Activated CD4-positive, alpha-beta T cell treated with anti-CD3 and anti-CD28 coated beads for 36 hours (primary cell): ENCODE measurements at regions not wholly inside any gene's neighbourhood (a gene's known extent, or its start where the extent isn't known, plus 50 kb on each side); places are given as distances from the start of the nearest gene placed in this dataset.

Experiments used
- ATAC-seq: fragments of 200-7000 bp; cut with Tn5 transposase; one replicate; pipeline ENCODE4 v1.10.0; 2021; ENCODE audit warnings: mild to moderate bottlenecking, moderate library complexity
- CTCF ChIA-PET: fragments of 350-600 bp; sonication (Branson Sonifier 250); formaldehyde crosslinking; loops from one replicate; lab custom pipeline; 2021; ENCODE audit warnings: antibody characterized with exemption; lab: Charles Lee
- POLR2A ChIA-PET: fragments of 350-600 bp; sonication (Branson Sonifier 250); formaldehyde crosslinking; loops from one replicate; lab custom pipeline; 2021; ENCODE audit warnings: antibody characterized with exemption, inconsistent platforms; lab: Charles Lee
- DNase-seq: peaks from one replicate; pipeline ENCODE4 v3.0.0-alpha.2; 2020
- H3K27ac Mint-ChIP-seq: one replicate; pipeline ENCODE4 v1.8.0; 2021; ENCODE audit warnings: mixed read lengths
- H3K27me3 Mint-ChIP-seq: one replicate; pipeline ENCODE4 v1.8.0; 2021; ENCODE audit warnings: mixed read lengths
- H3K36me3 Mint-ChIP-seq: one replicate; pipeline ENCODE4 v1.8.0; 2021; ENCODE audit warnings: low read depth, mixed read lengths
- H3K4me1 Mint-ChIP-seq: one replicate; pipeline ENCODE4 v1.8.0; 2021; ENCODE audit warnings: mixed read lengths
- H3K4me3 Mint-ChIP-seq: one replicate; pipeline ENCODE4 v1.8.0; 2021; ENCODE audit warnings: mild to moderate bottlenecking, moderate library complexity, mixed read lengths
- H3K9me3 Mint-ChIP-seq: one replicate; pipeline ENCODE4 v1.8.0; 2021; ENCODE audit warnings: low read depth, mixed read lengths
- intact Hi-C, 2 experiments: fragments of 100-400 bp; cut with DNase I in 1 of 2; cut with micrococcal nuclease in 1 of 2; formaldehyde crosslinking; loops; one replicate each; pipeline versions ENCODE4 v1.14.2 to v1.15.1; 2022 to 2024; cut with DNase I, micrococcal nuclease

DNA sequence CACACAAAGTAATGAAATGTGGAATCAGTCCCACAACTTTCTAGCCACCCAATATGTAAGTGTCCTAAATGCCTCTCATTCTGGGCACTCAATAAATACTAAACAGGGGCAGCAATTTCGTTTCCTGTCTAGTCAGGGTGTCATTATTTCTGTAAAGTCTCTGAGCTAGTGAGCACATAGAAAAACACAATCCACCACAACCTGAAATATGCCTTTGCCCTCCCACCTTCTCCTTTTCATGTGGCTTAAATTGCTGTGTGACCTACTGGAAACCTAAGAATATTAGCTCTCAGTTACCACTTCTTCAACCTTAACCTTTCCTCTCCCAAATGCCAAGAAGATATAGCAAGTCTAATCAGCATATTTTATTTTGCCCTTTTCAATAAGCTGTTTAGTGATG lies 456.3 kb upstream of the KCNMB2 start:
- DNase-seq (no peak), ATAC-seq (no peak)
- Mint-ChIP-seq H3K27me3 (no peaks in the 10 kb centered on the region), H3K36me3 (no peaks in the 10 kb centered on the region), H3K4me1 (peaks cover 35% of the 10 kb centered on the region), H3K9me3 (no peaks in the 10 kb centered on the region), H3K4me3 (no peak overlapping the region), H3K27ac (no peak overlapping the region)
- ChIA-PET POLR2A (no interaction called here), CTCF (no interaction called here)
- intact Hi-C loops, result no loop called here

DNA sequence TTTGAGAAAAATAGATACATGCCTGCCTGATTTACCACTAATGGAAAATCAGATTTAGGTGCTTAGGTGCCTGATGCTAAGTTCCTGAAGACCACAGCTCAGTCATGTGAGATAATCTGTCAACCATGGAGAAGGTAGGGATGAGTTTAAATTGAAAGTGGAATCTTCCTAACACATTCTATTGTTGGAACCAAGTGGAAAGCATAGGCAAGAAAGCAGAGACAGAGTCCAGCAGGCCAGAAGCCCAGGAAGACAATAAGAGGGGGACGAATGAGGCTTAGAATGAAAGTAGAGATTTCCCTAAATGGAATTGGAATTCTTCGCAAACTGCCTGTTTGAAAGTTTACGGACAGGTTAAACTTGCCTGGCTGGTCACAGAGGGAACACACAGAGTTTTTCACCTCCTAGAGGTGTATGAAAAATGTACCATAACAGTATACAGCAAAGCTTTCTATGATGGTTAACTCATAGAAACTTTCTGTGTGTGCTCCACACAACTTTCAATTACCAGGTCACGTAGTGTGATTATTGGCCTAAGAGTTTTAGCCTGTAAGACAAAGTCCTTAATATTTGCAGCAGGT lies 453.8 kb upstream of the KCNMB2 start:
- no peaks in the 10 kb centered on the region for H3K9me3 Mint-ChIP-seq
- no peak for DNase-seq
- H3K4me1 Mint-ChIP-seq, result peaks cover 46% of the 10 kb centered on the region
- intact Hi-C loops, result no loop called here
- no peak for ATAC-seq
- H3K27me3 Mint-ChIP-seq, result no peaks in the 10 kb centered on the region
- no peak overlapping the region for H3K4me3 Mint-ChIP-seq
- H3K27ac Mint-ChIP-seq, result no peak overlapping the region
- ChIA-PET POLR2A (no interaction called here), CTCF (interaction anchor here (0.6 kb wide), 1 partner anchor 940 kb away, joined by 3 read pairs; no protein-coding TSS in a partner anchor)
- no peaks in the 10 kb centered on the region for H3K36me3 Mint-ChIP-seq

DNA sequence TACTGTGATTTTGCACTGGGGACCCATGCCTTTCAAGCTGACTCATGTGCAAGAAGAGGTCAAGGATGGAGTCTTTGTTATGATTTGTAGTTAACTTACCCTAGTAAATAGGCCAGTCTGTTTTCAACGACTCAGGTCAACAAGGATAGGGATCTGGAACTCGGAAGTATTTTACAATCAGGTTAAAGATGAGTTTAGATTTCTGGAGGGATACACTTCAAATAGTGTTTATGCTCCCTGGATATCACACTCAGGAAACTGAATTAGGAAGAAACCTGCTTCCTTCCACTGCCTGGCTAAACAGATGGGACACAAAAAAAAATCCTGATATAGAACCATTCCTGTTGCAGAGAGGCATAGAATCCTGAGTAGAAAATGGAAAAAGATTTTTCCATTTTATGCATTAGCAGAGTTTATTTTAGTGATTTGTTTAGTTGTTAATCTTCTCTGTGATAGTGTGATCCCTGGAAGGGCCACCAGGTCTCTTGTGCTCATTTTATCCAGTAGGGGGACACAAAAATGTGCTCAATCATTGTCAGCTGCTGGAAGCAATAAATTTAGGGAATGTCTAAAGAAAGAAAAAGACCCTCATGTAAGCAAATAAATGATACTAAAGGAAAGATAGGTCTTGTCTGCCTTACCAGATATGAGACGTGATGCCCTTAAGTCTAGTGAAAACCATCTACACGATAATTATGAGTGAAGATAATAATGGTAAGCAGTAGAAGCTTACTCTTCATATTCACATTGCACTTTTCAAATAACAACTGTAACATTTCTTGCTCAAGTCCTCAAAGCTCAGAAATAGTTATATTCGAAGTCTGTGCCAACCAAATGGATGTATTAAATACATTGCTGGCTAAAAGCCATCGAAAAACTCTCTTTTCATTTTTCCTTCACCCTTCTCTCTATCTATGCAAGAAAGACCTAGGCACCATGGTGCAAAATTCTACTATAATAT lies 452.1 kb upstream of the KCNMB2 start:
- Mint-ChIP-seq H3K9me3 (no peaks in the 10 kb centered on the region), H3K27ac (no peak overlapping the region), H3K27me3 (no peaks in the 10 kb centered on the region), H3K4me3 (no peak overlapping the region), H3K4me1 (peaks cover 46% of the 10 kb centered on the region), H3K36me3 (no peaks in the 10 kb centered on the region)
- DNase-seq, result no peak
- intact Hi-C loops, result no loop called here
- ATAC-seq, result no peak
- ChIA-PET POLR2A (no interaction called here), CTCF (interaction anchor here (0.5 to 0.7 kb wide), 2 partner anchors 72 to 594 kb away, joined by 3 read pairs; no protein-coding TSS in a partner anchor)

DNA sequence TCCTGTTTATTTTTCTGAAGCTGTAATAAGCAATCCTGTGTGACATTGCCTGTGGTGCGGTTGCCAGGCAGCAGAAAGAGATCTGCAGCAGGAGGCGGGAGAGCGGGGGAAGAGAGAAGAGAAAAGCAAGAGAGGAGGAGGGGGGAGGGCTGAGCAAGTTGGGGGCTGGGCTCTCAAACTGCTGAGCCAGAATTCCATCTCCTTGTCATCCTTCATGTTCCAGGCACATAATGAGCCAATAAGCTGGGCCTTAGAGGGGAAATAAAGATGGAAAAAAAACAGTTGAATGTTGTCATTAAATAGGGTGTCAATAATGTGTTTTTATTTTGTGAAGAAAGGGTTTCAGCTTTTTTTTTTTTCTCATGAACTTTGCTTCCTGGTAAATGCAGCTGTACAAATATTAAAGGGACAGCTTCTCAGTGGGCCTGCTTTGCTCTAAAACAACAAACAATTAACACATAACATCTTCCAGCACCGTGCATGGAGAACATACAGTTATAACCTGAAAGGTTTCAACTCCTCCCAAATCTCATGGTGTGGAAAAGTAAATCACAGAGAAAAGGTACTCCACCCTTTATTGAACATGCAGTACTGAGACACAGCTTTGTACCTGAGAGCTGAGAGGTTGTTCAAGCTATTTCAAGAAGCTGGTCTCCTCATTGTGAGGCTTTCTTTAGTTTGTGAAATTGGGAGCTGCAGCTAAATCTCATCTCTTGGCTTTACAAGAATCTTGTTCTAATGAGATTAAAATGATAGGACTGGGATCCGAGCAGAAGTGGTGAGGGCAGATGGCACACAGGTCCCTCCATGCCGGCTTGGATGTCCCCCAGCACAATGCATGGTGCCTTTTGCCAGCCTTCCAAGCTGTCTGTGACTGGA lies 451.1 kb upstream of the KCNMB2 start:
- H3K9me3 Mint-ChIP-seq, result no peaks in the 10 kb centered on the region
- CTCF ChIA-PET, result interaction anchor here (0.5 kb wide), 1 partner anchor 31 kb away, joined by 3 read pairs; no protein-coding TSS in a partner anchor
- POLR2A ChIA-PET, result no interaction called here
- H3K36me3 Mint-ChIP-seq, result no peaks in the 10 kb centered on the region
- ATAC-seq (peak; percentile 65), DNase-seq (peak; percentile 66)
- no peak overlapping the region for H3K27ac Mint-ChIP-seq
- H3K4me1 Mint-ChIP-seq, result peaks cover 42% of the 10 kb centered on the region
- H3K4me3 Mint-ChIP-seq, result no peak overlapping the region
- no peaks in the 10 kb centered on the region for H3K27me3 Mint-ChIP-seq
- intact Hi-C loops, result no loop called here

DNA sequence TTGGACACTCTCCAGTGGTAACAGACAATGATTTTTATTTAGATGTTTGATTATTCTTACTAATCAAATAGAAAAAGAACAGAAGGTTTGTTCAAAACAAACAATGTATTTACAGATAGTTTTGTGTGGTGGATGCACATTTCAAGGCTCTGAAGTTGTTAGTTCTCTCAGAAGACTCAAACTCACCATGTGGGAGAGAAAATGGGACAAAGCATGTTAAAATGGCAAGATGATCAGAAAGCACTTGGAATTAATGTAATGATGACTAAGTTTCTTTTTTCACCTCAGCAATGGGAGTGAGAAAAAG lies 450.5 kb upstream of the KCNMB2 start:
- Mint-ChIP-seq H3K9me3 (no peaks in the 10 kb centered on the region), H3K27me3 (no peaks in the 10 kb centered on the region), H3K27ac (no peak overlapping the region), H3K4me1 (peaks cover 37% of the 10 kb centered on the region), H3K4me3 (no peak overlapping the region), H3K36me3 (no peaks in the 10 kb centered on the region)
- POLR2A ChIA-PET, result no interaction called here
- CTCF ChIA-PET, result no interaction called here
- DNase-seq (no peak), ATAC-seq (no peak)
- intact Hi-C loops, result no loop called here

DNA sequence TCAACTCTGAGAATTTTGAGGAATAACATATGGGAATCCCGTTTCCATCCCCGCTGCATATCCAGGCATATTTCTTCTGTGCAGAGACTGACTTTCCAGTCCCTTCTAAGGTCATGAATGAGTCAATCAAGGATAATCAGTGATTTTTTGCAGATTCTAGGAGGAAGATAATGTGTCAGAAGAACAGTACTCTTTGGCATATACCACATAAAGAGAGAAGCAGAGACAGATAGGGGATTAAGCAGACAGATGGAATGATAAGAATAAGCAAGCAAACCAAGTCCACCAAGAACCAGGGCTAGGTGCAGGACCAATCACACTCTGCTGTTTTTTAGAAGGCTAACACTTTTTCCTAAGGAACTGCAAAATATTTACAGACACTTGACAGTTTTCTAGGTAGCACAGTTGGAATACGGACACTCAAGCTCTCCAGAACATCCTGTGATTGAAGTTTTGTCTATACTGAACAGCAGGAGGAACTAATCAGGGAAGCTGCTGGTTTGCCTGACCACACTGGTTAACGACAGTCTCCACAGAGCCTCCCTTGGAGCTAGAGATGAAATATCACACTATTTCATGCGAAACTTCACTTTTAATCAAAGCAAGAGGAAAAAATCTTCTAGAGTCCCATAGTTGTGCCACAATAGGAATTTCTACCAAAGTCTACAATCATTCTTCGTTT lies 450.0 kb upstream of the KCNMB2 start:
- H3K27ac Mint-ChIP-seq, result no peak overlapping the region
- H3K27me3 Mint-ChIP-seq, result no peaks in the 10 kb centered on the region
- POLR2A ChIA-PET, result no interaction called here
- DNase-seq (no peak), ATAC-seq (no peak)
- intact Hi-C loops, result no loop called here
- no peaks in the 10 kb centered on the region for H3K36me3 Mint-ChIP-seq
- H3K9me3 Mint-ChIP-seq, result no peaks in the 10 kb centered on the region
- H3K4me1 Mint-ChIP-seq, result peaks cover 37% of the 10 kb centered on the region
- no peak overlapping the region for H3K4me3 Mint-ChIP-seq
- CTCF ChIA-PET, result interaction anchor here (0.7 kb wide), 1 partner anchor 446 kb away, joined by 3 read pairs; no protein-coding TSS in a partner anchor

DNA sequence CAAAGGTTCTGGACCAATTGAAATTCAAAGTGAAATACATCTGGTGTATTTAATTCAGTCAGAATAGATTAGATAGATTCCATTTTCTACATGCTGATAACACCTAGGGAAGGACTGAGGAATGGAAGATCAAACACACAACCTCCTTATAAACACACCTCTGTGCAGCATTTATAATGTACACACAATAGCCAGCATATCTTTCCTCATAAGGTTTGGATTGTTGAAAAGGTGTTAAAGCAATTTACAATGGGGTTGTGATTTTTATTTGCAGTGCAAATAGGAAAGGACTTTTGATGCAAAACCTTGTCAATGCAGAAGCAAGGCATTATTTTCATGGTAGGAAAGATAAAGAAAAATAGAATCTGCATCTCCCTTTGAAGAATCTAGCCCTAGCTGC lies 448.9 kb upstream of the KCNMB2 start:
- Mint-ChIP-seq H3K4me1 (peaks cover 35% of the 10 kb centered on the region), H3K9me3 (peaks cover 9% of the 10 kb centered on the region), H3K36me3 (no peaks in the 10 kb centered on the region), H3K27me3 (no peaks in the 10 kb centered on the region), H3K4me3 (no peak overlapping the region), H3K27ac (no peak overlapping the region)
- intact Hi-C loops, result no loop called here
- CTCF ChIA-PET, result no interaction called here
- no peak for ATAC-seq
- DNase-seq, result no peak
- POLR2A ChIA-PET, result interaction anchor here (0.9 kb wide), 1 partner anchor 316 kb away, joined by 3 read pairs; no protein-coding TSS in a partner anchor

DNA sequence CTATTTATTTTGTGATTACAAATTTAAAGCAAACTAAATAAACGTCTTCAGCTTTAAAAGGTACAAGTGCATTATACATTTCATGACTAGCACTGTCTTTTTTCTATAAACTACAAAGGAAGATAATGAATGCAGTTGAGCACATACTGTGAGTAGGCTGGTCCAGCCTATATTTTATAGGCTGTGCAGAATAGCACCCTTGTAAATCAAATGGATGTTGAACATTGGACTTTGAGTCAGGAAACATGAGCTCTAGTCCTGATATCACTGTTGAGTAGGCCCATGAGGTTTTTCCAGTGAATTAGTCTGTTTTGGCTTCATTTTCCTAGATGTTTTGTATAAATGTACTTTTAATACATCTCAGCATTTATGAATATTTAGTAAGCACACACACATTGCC lies 447.3 kb upstream of the KCNMB2 start:
- DNase-seq (no peak), ATAC-seq (no peak)
- peaks cover 26% of the 10 kb centered on the region for H3K4me1 Mint-ChIP-seq
- ChIA-PET POLR2A (no interaction called here), CTCF (interaction anchor here (0.6 kb wide), 1 partner anchor 335 kb away, joined by 4 read pairs; no protein-coding TSS in a partner anchor)
- H3K9me3 Mint-ChIP-seq, result peaks cover 19% of the 10 kb centered on the region
- H3K27me3 Mint-ChIP-seq, result no peaks in the 10 kb centered on the region
- no peak overlapping the region for H3K27ac Mint-ChIP-seq
- no peak overlapping the region for H3K4me3 Mint-ChIP-seq
- peaks cover 3% of the 10 kb centered on the region for H3K36me3 Mint-ChIP-seq
- intact Hi-C loops, result no loop called here

DNA sequence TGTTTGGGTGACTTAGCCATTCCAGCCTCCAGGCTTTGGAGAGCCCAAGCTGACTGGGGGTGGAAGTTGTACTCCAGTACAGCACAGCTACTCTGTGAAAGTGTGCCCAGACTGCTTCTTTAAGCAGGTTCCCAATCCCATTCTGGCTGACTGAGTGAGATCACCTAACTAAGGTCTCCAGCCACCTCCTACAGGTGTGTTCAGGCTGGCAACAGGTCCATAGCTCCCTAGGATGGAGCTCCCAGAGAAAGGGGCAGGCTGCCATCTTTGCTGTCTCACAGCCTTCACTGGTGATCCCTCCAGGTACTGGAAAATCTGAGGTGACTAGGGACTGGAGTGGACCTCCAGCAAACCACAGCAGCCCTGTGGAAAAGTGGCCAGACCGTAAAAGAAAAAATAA lies 445.3 kb upstream of the KCNMB2 start:
- ChIA-PET POLR2A (no interaction called here), CTCF (no interaction called here)
- ATAC-seq, result no peak
- H3K36me3 Mint-ChIP-seq, result peaks cover 3% of the 10 kb centered on the region
- DNase-seq, result no peak
- H3K27me3 Mint-ChIP-seq, result no peaks in the 10 kb centered on the region
- peaks cover 6% of the 10 kb centered on the region for H3K4me1 Mint-ChIP-seq
- intact Hi-C loops, result no loop called here
- peaks cover 20% of the 10 kb centered on the region for H3K9me3 Mint-ChIP-seq
- no peak overlapping the region for H3K27ac Mint-ChIP-seq
- H3K4me3 Mint-ChIP-seq, result no peak overlapping the region

DNA sequence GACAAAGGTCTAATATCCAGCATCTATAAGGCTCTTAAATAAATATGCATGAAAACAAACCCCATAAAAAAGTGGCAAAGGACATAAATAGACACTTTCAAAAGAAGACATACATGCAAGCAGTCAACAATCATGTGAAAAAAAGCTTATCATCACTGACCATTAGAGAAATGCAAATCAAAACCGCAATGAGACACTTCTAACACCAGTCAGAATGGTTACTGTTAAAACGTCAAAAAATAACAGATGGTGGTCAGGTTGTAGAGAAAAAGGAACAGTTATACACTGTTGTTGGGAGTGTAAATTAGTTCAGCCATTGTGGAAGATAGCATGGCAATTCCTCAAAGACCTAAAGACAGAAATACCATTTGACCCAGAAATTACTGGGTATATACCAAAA lies 440.7 kb upstream of the KCNMB2 start:
- ATAC-seq (no peak), DNase-seq (no peak)
- peaks cover 20% of the 10 kb centered on the region for H3K9me3 Mint-ChIP-seq
- intact Hi-C loops, result no loop called here
- H3K36me3 Mint-ChIP-seq, result peaks cover 3% of the 10 kb centered on the region
- no peak overlapping the region for H3K27ac Mint-ChIP-seq
- no peak overlapping the region for H3K4me3 Mint-ChIP-seq
- no peaks in the 10 kb centered on the region for H3K27me3 Mint-ChIP-seq
- peaks cover 5% of the 10 kb centered on the region for H3K4me1 Mint-ChIP-seq
- CTCF ChIA-PET, result no interaction called here
- POLR2A ChIA-PET, result no interaction called here

DNA sequence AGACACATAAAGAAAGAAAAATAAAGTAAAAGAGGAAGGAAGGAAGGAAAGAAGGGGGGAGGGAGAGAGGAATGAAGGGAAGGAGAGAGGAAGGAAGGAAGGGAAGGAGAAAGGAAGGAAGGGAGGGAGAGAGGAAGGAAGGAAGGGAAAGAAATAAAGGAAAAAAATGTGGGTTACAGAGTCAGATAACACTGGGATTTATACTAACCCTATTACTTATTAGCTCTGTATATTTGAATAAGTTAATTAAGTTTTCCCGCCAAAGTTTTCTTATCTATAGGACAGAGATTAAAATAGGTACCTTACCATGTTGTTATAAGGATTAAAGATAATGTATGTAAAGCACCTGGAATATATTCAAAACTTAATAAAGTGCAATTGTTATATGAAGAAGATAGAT lies 439.3 kb upstream of the KCNMB2 start:
- H3K4me3 Mint-ChIP-seq, result no peak overlapping the region
- no peak overlapping the region for H3K27ac Mint-ChIP-seq
- H3K4me1 Mint-ChIP-seq, result peaks cover 5% of the 10 kb centered on the region
- no peaks in the 10 kb centered on the region for H3K27me3 Mint-ChIP-seq
- POLR2A ChIA-PET, result no interaction called here
- intact Hi-C loops, result no loop called here
- DNase-seq (no peak), ATAC-seq (no peak)
- peaks cover 3% of the 10 kb centered on the region for H3K36me3 Mint-ChIP-seq
- H3K9me3 Mint-ChIP-seq, result peaks cover 14% of the 10 kb centered on the region
- CTCF ChIA-PET, result no interaction called here
